ENCODE measurements at regions not wholly inside any gene's neighbourhood (a gene's known extent, or its start where the extent isn't known, plus 50 kb on each side); places are given as distances from the start of the nearest gene placed in this dataset.

GRCh38 chr15:47985568-47985967 lies 135.2 kb upstream of the SLC24A5 start (continued):
- TF ChIP-seq PREB (CRISPR knock-in tag; IDR thresholded peaks at IDR 0.05; ENCODE audit: borderline replicate concordance), result no peak
- no peak for TF ChIP-seq ZNF232 (CRISPR knock-in tag; IDR thresholded peaks at IDR 0.05)
- TF ChIP-seq FOXK1 (CRISPR knock-in tag; IDR thresholded peaks at IDR 0.05), result no peak

GRCh38 chr15:47987461-47987860 lies 133.3 kb upstream of the SLC24A5 start:
- no peak for DNase-seq (ENCODE audit: low spot score)
- Mint-ChIP-seq H3K27ac (no peak overlapping the region), H3K36me3 (no peaks in the 10 kb centered on the region), H3K4me1 (peaks cover 8% of the 10 kb centered on the region), H3K9me3 (no peaks in the 10 kb centered on the region), H3K4me3 (no peak overlapping the region), H3K27me3 (ENCODE audit: low read depth) (no peaks in the 10 kb centered on the region)
- TF ChIP-seq TP53 (CRISPR knock-in tag; IDR thresholded peaks at IDR 0.05), result no peak
- TF ChIP-seq ZNF423 (CRISPR knock-in tag; IDR thresholded peaks at IDR 0.05), result no peak
- TF ChIP-seq USF1 (CRISPR knock-in tag; IDR thresholded peaks at IDR 0.05), result no peak
- TF ChIP-seq ZNF138 (CRISPR knock-in tag; conservative IDR thresholded peaks at IDR 0.05), result no peak
- TF ChIP-seq USF2 (CRISPR knock-in tag; IDR thresholded peaks at IDR 0.05), result no peak
- TF ChIP-seq PREB (CRISPR knock-in tag; IDR thresholded peaks at IDR 0.05; ENCODE audit: borderline replicate concordance), result no peak
- no peak for TF ChIP-seq CREB1 (CRISPR knock-in tag; IDR thresholded peaks at IDR 0.05)
- TF ChIP-seq NR2C2 (CRISPR knock-in tag; IDR thresholded peaks at IDR 0.05), result no peak
- TF ChIP-seq SOX15 (CRISPR knock-in tag; IDR thresholded peaks at IDR 0.05), result no peak
- TF ChIP-seq GRHL2 (CRISPR knock-in tag; IDR thresholded peaks at IDR 0.05; ENCODE audit: insufficient replicate concordance, severe bottlenecking), result no peak
- no peak for TF ChIP-seq CDX4 (CRISPR knock-in tag; IDR thresholded peaks at IDR 0.05; ENCODE audit: borderline replicate concordance)
- TF ChIP-seq ZMAT4 (CRISPR knock-in tag; IDR thresholded peaks at IDR 0.05), result no peak
- no peak for TF ChIP-seq FOXP4 (CRISPR knock-in tag; IDR thresholded peaks at IDR 0.05)
- no peak for TF ChIP-seq CTCF (IDR thresholded peaks at IDR 0.05)
- TF ChIP-seq SMAD3 (CRISPR knock-in tag; IDR thresholded peaks at IDR 0.05; ENCODE audit: borderline replicate concordance), result no peak
- TF ChIP-seq FOXK1 (CRISPR knock-in tag; IDR thresholded peaks at IDR 0.05), result no peak
- TF ChIP-seq IRF1 (CRISPR knock-in tag; IDR thresholded peaks at IDR 0.05), result no peak
- no peak for TF ChIP-seq ZNF396 (CRISPR knock-in tag; IDR thresholded peaks at IDR 0.05; ENCODE audit: borderline replicate concordance)
- TF ChIP-seq ZSCAN18 (CRISPR knock-in tag; IDR thresholded peaks at IDR 0.05), result no peak
- TF ChIP-seq JUN (CRISPR knock-in tag; IDR thresholded peaks at IDR 0.05), result no peak
- no peak for ATAC-seq
- POLR2A ChIA-PET, result interaction anchor here (1.3 kb wide), 1 partner anchor 271 kb away, joined by 4 read pairs; the partner anchor contains the start of gene SEMA6D
- CTCF ChIA-PET, result interaction anchor here (0.6 to 4.3 kb wide), 34 partner anchors 9 to 798 kb away, joined by 3 to 97 read pairs (median 5); partner anchors contain the start of genes SEMA6D and SLC24A5
